ENCODE measurements at regions not wholly inside any gene's neighbourhood (a gene's known extent, or its start where the extent isn't known, plus 50 kb on each side); places are given as distances from the start of the nearest gene placed in this dataset.
A peak's percentile ranks its signal among the peaks of the same experiment; 100 is the strongest.
"Not testable (repeated sequence)": the region's sequence is repeated elsewhere in the genome, so short reads cannot be mapped to it uniquely, and the experiment has no call there.

DNA sequence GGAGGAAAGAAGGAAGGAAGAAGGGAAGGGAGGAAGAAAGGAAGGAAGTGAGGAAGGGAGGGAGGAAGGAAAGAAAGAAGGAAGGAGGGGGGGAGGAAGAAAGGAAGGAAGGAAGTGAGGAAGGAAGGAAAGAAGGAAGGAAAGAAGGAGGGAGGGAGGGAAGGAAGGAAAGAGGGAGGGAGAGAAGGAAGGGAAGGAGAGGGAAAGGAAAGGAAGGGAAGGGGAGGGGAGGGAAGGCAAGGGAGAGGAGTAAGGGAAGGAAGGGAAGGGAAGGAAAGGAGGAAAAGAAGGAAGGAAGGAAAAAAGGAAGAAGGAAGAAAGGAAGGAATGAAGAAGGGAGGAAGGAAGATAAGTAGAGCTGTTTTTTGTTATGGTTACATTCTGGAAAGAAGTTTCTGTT lies 141.2 kb downstream of the LRRC3B start:
- no peak for DNase-seq

DNA sequence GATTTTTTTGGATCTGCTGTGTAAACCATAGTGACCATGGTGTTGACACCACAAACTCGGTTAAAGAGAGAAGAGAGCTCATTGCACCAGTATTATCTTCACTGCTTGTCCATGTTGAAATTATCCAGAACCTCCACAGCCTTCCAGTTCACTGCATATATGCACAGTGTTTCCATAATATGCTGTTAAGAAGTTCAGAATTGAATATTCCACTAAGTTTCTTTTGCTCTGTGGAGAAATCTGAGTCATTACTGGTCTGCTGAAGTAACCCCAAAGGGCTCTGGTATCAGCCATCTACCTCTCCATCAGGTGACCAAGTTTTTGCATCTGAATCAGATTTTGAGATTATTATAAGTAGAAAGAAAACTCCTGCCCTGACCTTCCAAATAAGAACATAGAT lies 143.5 kb downstream of the LRRC3B start:
- DNase-seq = no peak

DNA sequence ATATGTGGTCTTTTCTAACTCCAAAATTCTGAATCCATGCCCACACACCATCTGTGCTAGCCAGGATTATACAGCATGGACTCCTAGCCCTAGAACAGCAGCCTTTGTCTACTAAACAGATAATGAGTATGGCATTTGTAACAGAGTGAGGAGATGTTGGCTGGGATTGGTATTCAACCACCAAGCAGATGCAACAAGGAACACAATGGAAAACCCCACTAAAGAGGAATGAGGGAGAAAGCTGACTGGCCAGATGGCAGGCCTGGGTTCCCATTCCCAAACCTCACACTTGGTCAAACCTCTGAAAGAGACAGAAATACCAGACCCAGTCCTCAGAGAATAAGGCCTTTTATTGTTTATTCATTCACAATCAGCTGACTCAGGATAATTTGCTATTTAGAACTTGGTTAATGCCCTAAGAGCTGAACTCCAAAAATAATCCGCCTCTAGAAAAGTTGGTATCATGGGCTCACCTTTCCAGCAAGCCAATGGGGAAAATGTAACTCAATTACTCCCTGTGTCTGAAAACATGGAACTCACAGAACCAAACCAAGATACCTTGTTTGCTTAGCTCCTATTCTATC lies 145.6 kb downstream of the LRRC3B start:
- peak in 1 of 2 experiments; percentile 1 for DNase-seq

DNA sequence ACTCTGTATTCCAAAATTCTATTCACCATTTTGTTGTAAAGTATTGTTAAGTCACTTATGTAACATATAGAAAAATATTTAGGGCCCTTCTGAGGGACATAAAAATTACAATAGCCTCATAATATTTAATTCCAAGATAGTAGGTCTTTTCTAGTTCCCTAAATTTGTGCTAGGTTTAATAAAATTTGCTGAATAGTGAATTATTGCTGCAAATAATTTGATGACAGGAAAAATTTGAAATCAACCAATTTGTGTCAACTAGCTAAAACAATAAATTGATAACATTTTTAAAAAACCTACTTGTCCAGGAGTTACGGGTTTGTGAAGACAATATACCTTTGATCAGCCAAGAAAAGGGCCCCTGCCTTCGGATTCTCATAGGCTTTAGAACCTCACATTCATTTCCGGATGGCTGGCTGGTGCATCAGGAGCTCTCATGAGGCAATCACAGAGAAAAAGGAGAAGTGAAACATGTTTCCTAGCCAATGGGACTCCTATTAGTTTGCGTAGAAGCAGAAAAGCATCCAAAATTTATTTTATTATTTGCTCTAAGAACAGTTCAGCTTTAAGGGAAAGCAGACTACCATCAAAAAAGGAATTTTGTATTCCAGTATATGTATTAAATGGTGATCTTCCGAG lies 177.2 kb downstream of the LRRC3B start:
- no peak for DNase-seq

DNA sequence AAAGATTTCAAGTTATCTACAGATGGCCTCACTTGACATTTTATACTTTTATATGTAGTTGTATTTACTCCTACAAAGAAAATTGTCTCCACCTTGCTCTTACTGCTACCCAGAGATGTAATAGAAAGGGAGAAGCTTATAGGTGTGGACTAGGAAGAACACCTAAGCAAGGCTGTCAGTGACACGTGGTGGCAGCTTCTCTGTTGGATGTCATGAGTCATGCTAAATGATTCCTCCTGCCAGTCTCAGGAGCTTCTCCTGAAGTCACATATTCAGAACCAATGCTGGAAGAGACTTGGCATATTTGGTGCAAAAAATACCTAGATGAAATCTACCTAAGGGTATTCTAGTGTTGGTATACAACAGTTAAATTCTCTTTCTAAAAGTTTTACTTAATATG lies 184.7 kb downstream of the LRRC3B start:
- no peak for DNase-seq

DNA sequence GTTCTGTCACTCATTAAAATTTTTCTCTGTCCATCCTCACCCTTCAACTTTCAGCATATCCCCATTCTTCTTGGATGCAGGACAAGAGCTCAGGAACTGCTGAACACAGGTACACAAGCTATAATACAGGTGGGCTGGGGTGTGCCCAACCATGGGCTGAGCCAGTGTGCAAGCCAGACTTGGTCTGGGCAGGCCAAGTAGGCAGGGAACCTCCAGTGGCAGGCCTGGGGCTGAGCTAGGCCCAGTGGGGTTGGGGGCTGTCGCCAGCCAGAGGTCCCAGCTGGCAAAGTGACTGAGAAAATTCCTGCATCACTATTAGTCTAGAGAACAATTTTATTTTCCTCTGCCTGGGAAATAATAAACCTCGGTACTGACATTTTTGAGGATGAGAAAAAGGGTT lies 202.9 kb downstream of the LRRC3B start:
- no peak for DNase-seq

DNA sequence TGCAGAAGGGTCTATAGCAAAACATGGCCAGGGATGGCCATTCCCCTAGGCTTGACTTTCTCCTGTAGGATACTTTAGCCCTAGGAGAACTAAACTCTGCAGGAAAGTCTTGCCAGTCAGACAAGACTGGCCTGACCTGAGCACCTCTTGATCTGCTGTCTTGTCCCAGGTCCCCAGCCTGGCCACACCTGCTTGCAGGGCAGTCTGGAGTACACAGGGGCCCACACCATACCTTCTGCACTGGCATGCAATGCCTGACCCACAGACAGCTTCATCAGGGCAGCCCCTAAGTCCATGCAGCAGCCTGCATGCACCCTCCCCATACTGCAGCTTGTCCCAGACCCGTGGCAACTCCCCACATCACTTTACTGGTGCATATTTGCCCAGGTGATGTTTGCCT lies 204.6 kb downstream of the LRRC3B start:
- DNase-seq = no peak

DNA sequence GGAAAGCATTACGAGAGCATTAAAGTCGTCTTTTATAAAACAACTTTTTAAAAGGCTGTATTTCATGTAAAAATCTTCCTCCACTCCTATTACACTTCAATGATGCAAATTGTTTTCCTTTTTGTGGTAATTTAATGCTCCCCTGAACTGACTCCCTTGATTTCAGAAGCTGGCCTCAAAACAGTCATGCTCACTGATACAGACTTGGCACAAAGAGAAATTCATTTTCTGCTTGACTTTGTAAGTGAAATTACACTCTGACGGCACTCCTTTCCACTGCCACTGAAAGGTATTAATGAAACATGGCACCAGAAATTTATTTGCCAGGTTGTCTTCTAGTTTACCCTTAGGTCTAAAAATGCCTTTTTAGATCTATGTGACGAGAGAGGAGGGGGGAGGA lies 215.5 kb downstream of the LRRC3B start:
- peak in 1 of 2 experiments; percentile 2 for DNase-seq

DNA sequence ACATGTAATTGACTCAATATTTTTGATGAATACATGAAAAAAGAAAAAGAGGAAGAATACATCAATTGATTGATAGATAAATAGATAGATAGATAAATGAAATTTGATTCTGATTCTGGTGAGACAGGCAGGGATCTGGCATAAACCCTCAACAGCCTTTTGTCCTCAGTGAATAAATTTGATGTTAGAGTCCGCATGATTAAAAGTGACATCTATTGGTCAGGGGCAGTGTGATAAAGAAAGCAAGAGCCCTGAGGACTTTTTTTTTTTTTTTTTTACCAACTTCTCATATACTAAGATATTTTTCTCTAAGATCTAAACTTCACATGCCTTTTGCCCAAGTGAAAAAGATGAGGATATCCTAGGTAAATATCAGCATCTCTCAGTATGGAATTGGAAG lies 216.4 kb downstream of the LRRC3B start:
- no peak for DNase-seq

DNA sequence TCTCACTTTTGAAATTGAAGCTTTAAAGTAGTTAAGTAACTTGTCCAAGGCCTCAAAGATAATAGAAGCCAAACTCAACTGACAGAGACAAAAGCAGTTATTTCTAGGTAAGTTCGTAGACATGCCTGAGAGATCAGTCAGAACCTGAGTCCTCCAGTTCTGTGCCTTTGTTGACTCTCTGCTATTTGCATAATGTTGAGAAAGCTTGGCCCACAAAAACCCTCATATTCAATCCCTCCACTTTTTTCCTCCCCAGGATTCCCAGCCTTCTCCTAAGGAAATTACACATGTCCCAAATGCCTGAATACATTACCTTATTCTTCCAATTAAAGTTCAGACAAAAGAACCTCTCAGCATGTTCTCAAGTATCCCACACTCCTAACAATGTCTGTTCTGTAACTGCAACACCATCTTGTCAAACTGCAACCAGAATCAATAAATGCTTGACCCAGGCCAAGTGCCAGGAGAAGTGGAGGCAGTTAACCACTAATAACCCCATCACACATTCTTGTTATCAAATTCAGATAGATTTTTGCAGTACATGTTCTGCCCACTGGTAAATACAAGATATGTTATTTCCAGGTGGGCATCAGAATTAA lies 217.8 kb downstream of the LRRC3B start:
- DNase-seq = no peak

DNA sequence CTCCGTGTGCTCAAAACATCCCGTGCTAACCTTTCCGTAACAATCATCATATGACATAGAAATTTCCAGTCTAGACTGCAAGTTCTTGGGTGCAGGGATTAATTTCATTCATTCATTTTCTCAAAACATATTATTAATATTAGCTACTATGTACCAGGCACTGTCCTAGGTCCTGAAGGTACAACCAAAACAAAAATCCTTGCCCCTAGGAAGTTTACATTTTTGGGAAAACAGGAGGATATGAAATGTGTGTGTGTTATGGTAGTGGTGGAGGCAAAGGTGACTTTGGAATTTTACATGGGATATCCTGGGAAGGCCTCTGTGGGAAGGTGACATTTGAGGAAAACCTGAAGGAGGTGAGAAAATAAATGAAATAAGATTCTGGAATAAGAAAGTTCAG lies 222.6 kb downstream of the LRRC3B start:
- DNase-seq = no peak

DNA sequence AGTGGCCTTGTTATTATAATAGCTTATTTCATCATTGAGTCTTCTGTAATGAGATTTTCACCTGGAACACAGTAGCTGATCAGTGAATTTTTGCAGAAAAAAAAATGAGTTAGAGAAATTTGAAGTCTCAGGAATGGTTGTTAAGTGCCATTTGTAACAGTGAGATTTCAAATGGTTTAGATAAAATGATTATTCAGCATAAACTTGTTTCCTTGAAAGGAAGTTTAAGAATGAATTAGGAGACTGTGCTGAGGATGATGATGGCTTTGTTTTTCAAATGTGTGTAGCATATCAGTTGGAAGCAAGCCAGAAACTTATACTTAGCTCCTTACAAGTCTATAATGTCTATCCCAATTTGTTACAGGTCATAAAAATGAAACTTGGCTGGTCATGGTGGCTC lies 225.1 kb downstream of the LRRC3B start:
- DNase-seq = no peak

DNA sequence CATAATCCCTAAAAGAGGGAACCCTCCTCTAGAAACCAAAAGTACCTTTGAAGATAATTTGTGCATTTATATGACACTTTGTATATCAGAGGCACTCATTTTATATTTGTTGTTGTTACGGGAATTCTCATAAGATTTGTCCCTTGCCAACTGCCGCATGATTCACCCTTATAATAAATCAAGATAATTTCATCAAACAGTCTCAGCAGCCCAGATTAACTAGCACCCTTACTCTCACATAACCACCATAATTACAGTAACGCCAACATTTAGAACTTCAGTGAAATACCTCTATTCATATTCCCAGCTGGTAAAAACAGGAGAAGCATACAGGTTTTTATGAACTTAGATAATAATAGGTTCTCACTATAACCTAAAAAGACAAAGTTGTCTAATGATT lies 271.9 kb downstream of the LRRC3B start:
- DNase-seq = no peak

DNA sequence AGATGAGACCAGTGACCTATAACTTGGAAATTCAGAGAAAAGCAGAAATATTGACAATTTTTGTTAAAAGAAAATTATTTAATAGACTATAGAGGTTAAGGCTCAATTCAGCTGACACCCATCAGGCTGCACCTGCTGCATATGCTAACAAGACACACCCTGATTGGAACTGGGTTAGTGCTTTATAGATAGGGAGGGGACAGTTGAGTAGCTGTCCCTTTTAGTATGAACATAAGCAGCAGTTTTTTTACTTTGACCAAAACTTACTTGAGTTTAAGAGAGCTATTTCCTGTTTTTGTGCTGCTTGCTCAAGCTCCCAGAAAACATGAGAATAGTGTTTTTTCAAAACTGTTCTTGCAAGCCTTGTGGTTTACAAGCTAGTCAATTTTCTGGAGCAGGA lies 292.6 kb downstream of the LRRC3B start:
- DNase-seq = no peak

DNA sequence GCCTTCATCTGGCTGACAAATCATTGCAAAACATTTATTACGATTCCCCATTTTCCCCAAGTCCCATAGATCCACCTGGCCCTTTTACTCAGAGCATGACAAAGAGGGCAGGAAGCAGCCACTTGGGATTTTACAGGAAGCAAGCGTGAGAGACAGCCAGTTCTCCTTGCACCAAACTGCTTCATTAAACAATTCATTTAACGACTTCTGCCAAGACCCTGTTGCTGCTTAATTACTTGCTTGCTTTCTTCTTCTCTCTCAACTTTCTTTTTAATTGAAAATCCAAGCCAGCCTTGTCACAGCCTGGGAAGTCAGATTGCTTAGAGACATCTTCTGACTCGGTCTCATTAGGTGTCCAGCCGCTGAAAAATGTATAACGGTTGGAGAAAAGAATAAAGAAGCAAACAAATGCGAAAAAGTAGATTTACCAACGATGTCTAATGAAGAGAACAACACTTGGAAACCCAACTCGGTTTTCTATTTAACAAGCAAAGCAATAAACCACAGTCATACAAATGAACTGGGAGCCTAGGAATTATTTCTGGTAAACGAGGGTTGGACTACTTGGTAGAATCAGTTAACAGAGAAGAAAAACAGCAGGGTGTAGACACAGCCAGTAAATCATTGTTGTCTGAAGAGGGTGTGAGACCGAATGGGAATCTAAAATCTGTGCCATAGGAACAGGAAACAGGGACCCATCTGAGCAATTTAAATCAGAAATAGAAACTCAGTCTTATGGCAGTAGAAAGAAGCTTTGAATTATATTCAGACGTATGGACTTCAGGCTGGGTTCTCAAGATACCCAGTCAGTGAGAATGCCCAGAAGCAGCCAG lies 298.3 kb downstream of the LRRC3B start:
- DNase-seq = no peak

DNA sequence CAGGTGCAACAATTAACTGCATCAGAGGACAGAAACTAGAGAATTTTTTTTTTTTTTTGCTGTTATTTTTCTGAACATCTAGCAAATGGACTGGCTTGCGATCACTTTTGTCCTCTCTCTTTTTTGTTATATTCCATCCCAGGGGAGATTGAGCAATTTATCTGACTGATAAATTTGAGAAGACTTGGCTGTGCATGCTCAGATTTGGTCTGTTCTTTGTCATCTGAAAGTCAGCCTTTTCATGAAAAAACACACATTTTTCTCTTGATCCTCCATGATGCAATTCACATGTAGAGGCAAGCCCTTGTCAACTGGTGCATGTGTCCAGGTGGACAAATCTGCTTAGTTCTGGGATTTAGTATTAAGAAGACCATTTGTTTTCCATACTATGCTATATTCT lies 309.3 kb downstream of the LRRC3B start:
- no peak for DNase-seq

DNA sequence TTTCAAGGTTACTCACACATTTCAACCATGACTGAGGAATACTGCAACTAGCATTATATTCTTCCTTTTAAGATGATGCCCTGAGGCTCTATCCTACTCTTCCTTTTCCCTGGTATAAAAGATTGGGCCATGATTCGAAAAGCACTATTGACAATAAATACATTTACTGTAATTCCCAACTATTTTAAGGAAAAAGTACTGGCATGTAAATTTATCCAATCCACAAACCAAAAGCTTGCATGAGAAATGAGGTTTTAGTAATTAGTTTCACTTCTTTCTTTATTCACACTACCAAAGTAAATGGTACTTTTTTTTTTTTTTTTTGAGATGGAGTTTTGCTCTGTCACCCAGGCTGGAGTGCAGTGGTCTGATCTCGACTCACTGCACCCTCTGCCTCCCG lies 310.2 kb downstream of the LRRC3B start:
- DNase-seq = no peak

DNA sequence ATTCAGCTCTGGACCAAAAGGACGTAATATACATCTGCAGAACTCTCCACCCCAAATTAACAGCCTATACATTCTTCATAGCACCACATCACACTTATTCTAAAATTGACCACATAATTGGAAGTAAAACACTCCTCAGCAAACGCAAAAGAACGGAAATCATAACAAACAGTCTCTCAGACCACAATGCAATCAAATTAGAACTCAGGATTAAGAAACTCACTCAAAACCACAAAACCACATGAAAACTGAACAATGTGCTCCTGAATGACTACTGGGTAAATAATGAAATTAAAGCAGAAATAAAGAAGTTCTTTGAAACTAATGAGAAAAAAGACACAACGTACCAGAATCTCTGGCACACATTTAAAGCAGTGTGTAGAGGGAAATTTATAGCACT lies 322.9 kb downstream of the LRRC3B start:
- DNase-seq = not testable (repeated sequence)

DNA sequence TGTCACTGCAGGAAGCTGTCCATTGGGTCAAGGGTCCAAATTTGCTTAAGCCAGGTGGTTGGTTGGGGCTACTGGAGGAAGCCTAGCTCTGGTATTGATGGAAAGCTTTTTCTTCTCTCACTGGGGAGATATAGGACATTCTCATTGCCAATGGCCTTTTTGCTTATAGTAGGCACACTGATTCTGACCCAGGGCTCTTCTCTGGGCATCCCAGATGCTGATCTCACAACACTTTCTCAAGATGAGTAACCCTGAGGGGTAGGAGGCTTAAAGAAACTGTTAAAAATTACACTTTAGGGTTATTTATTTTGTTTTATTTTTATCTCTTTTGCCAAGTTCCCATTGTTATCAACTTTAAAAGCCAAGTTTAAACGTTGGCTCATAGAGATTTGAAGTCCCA lies 337.8 kb downstream of the LRRC3B start:
- no peak for DNase-seq

DNA sequence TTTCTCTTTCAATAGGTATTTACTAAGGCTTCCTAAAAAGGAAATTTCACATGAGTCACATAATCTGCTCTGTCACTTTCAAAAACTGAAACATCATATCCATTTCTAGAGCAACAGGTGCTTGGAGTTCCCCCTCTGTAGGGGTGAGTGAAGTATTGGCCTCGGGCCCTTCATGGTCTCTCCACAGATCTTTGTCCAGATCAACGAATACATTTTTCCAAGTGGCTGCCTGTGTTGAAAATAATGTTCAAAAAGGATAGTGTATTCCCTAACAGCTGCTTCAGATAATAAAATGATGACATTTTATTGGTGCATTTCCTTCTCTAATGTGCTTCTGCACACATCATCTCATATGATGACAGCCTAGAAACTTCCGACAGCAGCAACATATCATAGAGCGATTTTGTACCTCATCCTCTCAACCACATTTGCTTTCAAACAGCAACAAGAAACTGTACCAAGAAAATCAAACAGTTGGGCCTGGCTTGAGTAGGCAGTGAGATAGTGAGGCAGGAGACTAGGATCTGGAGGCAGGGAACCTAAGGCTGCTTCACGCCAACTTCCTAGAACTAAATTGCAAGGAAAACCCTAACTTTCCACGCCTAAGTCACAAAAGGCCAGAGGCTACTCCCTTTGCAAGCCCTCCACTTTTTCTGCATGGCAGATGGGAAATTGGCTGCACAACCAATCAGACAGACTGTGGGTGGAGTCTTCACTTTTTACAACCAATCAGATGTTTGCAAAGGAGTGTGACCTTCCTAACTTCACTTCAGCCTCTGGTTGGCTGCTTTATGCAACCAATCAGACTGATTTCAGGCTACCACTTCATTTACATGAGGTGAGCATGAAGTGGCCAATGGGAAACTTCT lies 340.2 kb downstream of the LRRC3B start:
- DNase-seq = no peak

DNA sequence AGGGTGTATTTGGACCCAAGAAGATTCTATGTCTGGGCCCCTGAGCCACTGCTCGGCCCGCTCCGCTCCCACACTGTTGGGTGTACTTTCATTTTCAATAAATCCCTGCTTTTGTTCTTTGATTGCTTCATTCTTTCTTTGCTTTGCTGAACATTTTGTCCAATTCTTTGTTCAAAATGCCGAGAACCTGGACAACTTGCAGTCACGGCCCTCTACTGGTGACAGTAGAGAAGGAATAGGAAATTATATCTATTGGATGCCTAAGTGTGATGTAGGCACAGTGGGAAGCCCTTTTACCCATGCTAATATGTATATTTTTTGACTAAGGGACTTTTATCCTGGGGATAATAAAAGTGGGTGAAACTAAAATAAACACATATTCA lies 340.8 kb downstream of the LRRC3B start:
- no peak for DNase-seq

DNA sequence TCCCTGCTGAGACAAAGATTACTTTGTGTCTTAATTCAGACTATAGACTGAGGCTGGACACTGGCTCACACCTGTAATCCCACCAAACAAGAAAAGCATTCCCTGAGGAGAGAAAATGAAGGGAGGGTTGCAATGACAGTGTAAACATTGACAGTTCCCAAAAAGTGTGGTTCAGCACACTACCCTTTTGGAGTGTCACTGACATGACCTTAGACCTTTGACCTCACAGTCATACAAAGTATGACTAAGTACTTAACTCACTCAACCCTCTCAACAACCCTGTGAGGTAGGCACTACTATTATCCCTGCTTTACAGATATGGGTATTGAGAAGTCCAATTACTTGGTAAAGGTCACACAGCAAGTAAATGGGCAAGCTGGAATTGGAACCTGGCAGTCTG lies 341.7 kb downstream of the LRRC3B start:
- DNase-seq = no peak

DNA sequence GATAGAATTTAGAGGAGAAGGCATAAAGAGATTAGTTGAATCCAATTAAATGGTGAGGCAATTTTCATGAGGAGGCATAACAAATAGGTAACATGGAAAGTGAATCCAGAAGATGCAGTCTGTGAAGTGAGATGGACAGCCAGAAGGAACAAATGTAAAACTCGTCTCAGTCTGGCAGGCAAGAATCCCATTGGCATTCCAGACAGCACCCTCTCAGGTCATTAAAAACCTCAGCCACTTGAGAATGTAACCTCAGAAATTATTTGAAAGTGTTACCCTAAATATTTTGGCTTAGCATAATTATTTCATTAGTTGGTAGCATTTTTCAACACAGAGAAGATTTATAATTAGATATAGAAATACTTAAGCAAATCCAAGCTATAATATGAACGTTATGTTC lies 342.3 kb downstream of the LRRC3B start:
- no peak for DNase-seq

Data from NCI-H446 (cell line).